ENCODE measurements at regions not wholly inside any gene's neighbourhood (a gene's known extent, or its start where the extent isn't known, plus 50 kb on each side); places are given as distances from the start of the nearest gene placed in this dataset.

DNA sequence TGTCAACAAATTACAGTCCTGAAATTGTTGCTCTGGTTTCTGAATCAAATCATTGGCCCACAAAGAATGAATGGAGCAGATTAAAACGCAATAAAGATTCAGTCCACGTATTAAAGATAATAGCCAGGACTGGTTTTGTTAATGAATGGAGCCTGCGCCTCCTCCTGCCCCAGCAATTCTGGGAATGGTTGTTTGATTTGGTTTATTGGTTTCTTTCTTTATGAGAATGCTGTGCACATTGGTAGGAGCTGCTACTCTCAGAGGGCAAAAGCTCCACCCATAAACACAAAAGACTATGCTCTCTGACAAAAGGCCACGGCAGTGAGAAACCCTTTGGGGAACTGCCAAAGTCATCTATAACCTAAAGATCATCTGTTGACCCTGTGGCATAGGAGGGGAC, 261.1 kb downstream of the ABHD5 start:
- DNase-seq (ENCODE audit: low read depth), result no peak

DNA sequence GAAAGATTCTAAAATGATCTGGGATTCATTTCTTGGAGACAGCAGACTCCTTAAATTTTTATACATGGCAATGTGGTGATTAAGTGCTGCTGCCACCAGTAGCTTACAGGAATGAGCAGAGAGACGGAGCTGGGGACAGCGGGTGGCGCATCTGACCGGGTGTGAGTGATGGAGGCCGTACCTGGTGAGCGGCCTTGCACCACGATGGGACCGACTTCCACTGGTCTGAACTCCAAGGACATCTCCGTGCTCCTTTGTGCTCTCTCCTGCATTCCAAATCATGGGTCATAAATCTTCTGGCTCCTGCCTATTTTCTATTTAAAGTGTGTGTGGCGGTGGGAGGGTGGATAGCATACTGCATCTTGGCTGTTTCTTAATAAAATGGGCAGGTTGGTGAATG, 262.6 kb downstream of the ABHD5 start:
- no peak for DNase-seq (ENCODE audit: low read depth)

DNA sequence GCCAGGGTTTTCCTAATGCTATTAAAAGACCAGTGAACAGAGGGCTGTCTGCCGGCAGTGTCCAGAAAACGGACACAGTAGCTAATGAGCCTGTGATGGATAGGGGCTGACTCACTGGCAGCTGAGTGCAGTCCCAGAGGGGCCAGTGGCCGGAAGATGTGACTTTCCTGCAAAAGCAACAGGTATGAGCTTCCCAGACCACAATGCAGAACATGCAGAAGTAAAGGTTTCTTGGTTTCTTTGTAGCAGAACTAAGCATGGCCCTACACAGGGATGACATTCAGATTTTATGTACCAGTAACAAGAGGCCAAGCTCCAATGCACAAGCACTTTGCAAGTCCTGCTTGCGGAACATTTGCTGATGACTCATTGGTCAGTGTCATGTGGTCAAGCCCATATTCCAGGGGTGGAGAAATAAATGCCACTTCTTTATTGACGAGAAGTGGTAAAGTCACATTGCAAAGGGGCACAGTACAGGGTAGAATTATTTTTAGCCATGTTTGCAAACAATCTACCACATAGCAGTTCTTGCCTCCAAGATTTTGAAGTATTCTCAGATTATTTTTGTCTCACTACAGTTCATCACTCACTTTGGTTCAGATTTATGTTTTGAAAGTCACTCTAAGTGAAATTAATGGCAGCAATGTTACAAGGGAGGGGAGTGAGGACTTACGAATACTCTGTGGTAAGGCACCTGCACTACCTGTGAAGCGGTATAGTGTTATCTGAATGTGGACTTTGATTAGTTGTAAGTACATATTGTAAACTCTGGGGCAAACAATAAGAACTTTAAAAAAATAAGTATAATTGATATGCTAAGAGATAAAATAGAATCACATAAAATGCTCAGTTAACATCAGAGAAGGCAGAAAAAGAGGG, 263.3 kb downstream of the ABHD5 start:
- DNase-seq (ENCODE audit: low read depth), result peak; percentile 48

DNA sequence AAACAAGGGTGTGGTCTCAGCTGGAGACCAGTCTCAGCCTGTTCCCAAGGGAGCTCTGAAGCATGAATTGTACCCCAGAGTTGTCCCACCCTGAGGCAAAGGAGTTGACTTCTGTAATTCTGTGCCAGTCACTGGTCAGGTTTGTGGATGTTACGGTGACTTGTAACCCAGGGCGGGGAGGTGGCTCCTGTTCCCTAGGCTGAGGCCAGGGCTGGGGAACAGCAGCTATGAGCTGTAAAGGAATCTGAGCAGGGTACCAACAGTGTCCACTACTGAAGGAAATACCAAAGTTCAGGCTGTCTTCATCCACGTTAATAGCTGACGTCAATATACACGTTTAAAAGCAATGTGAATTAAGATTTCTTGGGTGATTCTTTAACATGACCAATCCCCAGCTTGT, 266.2 kb downstream of the ABHD5 start:
- no peak for DNase-seq (ENCODE audit: low read depth)

DNA sequence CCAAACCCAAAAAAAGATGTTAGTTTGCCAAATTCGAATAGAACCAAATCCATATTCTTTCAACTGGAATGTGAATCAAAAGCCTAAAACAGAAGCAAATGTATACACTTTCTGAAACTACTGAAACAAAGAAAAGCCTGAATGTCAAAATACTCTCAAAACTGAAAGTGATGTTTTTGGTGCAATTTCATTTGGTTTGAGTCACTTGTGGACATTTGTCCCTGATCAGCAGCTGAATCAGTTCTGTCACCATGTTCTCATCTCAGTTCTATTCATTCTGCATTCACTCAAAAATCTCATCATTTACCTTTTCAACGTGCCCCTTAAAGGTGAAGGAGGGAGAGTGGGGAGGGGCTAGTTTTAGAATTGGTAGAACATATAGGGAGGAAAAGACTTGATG, 266.8 kb downstream of the ABHD5 start:
- DNase-seq (ENCODE audit: low read depth), result no peak

DNA sequence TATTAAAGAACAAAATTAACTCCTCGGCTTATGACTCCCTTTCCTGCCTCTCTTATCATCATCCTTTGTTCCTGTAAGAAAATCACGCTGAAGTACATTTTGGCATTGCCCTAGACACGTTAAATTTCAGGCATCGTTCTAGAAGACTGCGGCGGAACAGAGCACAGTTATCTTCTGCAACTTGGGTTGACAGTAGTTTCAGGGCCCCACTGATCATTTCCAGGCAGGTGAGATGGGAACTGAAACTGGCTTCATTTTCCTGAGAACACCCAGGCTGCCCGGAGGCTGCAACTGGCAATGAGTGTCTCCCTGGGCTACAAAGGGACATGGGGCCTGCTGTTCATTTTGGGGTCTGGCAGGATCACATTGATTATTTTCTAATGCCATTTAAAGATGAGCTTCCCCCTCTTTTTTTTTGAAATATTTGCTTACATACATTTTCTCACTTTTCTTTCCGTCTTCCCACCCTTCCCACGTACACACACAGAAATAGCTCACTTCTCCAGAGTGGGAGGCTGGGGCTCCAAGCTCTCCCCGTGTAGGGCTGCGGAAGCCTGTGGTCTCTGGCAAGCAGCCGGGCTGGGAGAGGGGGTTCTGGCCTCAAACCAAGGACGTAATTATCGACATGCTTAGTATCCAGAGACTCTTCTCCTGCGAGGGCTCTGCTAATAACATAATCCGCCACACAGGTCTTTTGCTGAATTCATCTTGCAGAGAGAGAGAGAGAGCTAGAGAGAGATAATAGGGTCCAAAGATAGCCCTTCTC, 267.4 kb downstream of the ABHD5 start:
- no peak for DNase-seq (ENCODE audit: low read depth)

DNA sequence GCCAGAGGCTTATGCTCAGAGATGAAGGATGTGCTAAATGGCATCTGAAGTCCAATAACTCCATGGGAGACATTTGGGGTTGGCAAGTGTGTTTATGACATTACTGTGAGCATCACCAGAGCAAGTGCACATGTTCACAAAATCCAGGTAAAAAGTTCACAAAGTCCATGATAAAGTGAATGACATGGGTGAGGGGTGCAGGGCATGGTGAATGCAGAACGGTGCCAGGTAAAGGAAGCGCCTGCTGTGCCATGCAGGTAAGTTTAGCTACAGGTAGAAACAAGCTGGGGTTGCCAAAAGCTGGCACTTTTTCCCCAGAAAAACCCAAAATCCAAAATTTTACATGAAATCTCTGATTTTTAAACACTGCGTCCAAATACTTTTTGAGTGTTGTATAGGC, 268.2 kb downstream of the ABHD5 start:
- no peak for DNase-seq (ENCODE audit: low read depth)

DNA sequence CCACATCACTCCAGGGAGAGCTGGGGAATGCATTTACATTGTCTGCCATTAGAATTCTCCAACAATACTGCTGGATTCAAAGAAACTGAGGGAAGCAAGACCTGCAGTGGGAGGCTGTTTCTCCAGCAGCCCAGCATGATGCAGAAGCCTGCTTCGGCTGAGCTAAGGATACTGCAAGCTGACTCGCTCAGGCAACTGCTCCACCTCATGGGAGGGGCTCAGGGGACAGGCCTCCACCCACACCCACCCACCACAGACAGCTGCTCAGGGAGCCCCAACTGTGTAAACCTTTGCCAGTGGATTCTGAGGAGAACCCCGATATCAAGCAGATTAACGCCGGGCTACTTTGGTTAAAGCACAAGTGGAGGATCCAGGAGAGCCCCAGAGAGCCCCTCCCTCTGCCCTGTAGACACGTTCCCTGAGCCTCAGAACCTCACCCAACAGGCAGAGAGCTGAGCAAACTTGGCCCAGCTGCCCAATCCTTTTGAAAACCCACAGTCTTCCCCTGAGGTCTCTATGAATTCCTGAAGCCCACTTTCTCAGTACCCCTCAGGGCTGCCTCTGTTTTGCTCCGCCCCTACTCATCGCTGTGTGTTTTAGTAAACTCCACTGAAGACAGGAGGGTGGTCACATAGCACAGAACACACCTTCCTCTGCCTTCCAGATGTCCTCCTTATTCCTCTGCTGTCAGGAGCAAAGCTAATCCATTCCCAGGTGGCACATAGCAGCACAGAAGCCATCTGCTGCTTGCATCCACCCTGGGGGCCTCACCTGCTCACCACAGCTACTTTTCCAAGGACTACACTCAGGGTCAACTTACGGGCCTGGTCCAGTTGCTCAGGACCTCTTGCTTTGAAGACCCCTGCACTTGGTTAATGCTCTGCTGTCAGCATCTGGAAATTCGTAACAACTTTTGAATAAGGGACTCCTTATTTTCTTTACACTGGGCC, 269.0 kb downstream of the ABHD5 start:
- DNase-seq (ENCODE audit: low read depth), result no peak

DNA sequence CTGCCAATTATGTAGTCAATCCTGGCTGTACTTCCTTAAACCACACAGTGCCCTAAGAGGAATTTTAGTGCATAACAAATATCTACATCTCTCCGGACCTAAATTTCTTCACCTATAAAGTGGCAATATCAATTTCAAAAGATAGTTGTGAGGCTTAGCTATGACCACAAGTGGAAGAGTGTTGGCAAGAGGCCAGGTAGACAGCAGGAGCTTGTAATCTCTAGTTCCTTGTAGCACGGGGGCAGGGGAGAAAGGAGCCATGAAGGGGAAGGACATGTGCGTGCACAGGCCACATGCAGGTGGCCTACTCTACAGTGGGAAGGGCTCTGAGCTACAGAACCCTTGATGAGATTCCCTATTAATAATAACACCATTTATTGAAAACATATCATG, 269.7 kb downstream of the ABHD5 start:
- DNase-seq (ENCODE audit: low read depth), result peak; percentile 28

DNA sequence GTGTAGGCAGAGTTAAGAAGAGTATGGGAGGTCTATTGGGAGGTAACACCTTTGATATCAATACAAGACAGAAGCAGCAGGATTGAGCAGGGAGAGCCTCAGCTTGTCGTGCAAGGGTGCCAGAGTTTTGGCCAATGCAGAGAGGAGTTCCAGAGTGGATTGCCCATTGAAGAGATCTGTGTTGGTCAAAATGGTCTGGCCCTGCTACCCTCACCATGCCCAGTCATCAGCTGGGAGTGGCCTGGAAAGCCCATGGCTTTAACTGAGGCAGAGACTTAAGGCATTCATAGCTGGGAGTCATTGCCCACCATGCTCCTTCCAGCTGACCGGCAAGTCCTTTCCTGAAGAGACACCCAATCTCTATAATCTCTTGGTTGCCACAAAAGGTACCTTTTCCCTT, 271.3 kb downstream of the ABHD5 start:
- DNase-seq (ENCODE audit: low read depth), result no peak

DNA sequence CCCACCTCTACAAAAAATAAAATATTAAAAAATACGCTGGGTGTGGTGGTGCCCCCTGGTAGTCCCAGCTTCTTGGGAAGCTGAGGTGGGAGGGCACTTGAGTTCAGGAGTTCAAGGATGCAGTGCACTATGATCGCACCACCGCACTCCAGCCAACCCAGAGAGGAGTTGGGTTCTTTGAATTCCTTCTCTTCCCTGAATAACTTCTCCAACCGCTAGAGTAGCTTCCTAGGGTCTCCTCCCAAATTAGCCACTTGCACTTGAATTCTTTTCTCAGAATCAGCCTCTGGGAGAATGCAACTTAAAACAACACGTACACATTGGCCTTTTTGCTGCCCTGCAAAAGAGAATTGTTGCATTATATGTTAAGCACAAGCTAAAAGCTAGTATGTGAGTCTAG, 272.5 kb downstream of the ABHD5 start:
- no peak for DNase-seq (ENCODE audit: low read depth)

DNA sequence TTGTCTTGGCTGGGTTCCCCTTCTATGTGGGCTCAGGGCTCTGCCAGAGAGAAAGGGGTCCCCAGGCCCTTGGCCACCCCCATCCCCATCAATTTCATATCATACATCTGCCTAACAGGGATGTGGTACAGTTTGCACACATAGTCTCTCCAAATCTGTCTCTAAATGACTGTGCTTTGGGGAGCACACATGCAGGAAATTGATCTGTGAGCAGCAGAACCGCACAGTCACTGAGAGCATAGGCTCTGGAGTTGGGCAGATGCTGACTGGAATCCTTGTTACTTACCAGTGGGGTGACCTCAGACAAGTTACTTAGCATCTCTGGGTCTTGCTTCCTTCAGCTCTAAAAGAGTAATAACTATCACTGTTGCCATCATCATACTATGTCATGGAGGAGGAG, 273.9 kb downstream of the ABHD5 start:
- DNase-seq (ENCODE audit: low read depth), result no peak

DNA sequence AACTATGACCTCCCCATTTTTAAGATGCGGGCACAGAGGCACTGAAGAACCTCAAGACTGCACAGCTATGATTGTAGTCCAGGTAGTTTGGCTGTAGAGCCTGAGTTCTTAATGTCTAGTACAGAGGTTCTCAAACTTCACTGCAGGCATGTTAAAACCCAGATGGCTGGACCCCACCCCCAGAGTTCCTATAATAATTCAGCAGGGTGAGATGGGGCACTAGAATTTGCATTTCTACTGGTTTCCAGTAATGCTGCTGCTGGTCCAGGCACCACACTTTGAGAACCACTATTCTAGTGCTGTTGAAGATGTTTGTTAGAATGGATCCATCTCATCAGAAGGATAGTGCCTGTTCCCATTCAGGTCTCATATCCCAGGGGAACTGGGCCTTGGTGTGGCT, 274.9 kb downstream of the ABHD5 start:
- no peak for DNase-seq (ENCODE audit: low read depth)

DNA sequence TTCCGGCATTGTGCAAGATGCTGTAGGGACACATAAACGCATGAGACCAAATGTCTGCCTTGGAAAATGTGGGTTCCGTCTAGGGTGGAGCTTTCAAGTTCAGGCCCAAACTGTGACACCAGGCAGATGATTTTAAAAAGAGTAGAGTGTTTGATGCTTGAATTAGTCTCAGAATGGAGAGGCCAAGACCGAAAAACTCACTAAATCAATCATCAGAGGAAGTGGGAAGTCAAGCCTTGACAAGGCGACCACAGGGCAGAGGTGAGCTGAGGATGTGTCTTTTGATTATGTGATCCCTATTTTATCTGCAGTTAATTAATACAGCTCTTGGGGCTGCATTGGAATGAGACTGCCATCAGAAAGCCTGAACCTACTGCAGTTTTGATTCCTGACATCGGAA, 275.4 kb downstream of the ABHD5 start:
- no peak for DNase-seq (ENCODE audit: low read depth)

DNA sequence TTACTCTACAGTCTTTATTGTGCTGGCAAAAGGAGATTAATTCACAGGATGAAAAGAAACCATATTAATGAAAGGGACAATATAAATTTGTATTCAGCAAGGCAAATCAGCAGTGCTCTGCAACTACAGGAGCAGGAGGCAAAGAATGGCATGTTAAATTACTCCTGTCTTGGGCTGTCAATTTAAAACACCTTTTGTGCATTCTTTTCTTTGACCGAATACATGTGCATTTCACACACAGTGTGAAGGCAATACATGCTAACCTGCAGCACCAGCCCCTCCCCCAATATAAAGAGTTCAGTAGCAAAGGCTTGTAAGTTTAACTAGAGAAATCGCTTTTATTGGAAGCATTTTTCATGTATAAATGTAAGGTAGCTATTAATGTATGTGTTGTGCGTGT, 275.2 kb upstream of the TOPAZ1 start:
- no peak for DNase-seq (ENCODE audit: low read depth)

DNA sequence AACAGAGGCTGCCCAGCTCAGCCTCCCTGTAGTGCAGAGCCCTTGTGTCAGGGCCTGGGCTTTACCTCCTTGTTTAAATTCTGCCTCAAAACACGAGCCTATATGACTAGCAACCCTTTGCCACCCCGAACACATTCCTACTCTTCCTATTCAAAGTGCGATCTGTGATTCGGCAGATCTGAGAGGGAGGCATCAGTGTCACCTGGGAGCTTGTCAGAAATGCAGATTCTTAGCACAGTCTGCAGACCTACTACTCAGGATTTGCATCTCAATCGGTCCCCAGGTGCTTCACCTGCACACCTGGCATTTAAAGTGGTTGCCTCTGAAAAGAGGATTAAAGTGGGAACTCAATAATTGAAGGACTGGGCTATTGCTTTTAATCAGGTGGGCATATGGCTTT, 273.2 kb upstream of the TOPAZ1 start:
- DNase-seq (ENCODE audit: low read depth), result no peak

DNA sequence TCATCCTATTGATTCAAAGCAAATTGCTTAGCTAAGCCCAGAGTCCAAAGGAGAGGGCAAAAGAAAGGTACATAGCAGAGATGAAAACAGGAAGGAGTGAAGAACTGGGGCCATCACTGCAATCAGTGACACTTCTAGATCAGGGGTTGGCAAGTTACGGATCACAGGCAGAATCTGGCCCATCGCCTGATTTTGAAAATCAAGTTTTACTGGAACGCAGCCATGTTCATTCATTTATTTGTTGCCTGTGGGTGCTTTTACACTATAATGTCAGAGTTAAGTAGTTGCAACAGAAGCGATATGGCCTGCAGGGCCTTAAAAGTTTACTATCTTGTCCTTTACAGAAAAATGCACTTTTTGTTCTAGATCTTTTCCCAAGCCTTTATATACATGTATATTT, 271.7 kb upstream of the TOPAZ1 start:
- no peak for DNase-seq (ENCODE audit: low read depth)

DNA sequence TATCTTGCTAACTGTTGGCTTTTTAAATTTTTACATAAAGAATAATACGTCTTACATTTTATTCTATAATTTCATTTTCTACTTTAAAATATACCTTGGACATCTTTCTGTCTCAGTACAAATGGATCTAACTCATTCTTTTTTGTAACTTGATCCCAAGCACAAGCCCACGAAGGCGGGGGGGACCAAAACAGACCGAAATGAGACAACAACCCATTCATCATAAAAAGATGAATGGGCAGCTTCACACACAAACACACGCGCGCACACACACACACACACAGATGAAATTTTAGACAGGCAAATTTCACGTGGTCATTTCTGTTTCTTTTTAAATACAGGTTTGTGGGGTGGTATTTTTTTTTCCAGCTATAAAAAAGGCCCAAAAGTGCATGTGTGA, 271.3 kb upstream of the TOPAZ1 start:
- DNase-seq (ENCODE audit: low read depth), result no peak

DNA sequence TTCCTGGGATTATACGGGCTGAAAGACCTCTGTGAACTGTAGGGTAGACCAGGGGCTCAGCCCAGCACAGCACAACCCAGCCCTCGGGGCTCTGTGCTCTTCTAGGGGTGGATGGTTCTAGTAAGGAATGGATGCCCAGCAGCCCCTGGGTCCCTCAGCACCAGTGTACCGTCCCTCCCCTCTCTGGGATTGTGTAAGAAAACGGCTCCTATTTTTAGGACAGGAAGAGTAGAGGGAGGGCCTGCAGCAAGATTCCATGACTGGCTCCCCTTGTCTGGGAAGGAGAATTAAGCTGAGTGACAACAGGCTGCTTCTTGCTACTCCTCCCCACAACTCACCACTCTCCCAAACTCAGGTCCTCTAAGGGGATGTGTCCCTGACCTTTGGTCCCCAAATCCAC, 270.8 kb upstream of the TOPAZ1 start:
- DNase-seq (ENCODE audit: low read depth), result no peak

DNA sequence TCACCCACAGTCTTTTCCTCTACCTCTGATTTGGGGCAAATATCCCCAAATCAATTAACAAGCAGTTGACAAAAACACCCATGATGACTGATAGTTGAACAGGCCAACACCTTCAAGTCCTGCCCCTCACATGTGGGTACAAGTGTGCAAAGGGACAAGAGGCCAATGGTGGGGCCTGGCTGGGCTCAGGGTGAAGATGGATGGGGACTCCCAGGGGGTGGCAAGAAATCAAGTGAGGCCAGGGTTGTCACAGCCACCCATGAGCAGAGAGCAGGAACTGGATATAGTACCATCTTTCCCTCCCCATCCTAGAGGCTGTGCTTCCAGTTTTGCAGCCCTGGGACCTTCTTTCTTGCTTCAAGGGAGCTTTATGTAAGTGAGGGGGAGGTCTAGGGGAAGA, 270.2 kb upstream of the TOPAZ1 start:
- no peak for DNase-seq (ENCODE audit: low read depth)

DNA sequence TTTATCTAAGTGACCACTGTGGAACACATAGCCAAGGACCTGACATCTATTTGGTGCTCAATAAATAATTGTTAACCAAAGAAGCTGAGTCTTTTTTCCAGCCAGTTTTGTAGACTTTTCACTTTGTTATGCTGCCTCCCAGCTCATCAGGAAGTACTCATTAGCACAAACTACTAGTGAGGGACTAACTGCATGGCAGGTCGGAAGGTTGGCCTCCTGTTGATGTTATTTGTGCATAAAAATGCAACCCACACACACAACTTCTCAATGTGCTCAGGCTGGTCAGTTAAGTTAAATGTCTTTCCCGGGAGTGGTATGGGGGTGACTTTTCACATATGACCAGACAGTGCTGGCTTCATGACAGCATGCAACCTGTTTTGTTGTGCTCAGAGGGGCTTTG, 263.0 kb upstream of the TOPAZ1 start:
- no peak for DNase-seq (ENCODE audit: low read depth)

DNA sequence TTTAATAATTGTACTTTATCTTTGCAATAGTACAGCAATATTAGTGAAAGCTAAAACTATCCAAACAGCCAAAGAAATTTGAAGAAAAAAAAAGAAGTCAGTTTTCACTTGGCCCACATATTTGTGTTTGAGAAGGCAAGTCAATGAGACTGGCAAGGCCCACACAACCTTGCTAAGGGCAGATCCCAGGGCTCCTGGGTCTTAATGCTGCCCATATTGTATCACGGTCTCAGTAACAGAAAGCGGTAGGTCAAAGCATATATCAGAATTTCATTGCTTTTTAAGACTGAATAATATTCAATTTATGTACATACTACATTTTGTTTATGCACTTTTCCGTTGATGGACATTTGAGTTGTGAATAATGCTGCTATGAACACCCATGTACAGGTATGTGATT, 262.0 kb upstream of the TOPAZ1 start:
- no peak for DNase-seq (ENCODE audit: low read depth)
